B cell (primary cell): ENCODE measurements at regions not wholly inside any gene's neighbourhood (a gene's known extent, or its start where the extent isn't known, plus 50 kb on each side); places are given as distances from the start of the nearest gene placed in this dataset.

Source experiments
- ATAC-seq: fragments of 200-7000 bp; cut with Tn5 transposase; one replicate; pipeline ENCODE4 v1.10.0; 2021; ENCODE audit warnings: low read depth, mild to moderate bottlenecking, moderate number of reproducible peaks, moderate library complexity
- CTCF ChIA-PET: fragments of 350-600 bp; sonication (Branson Sonifier 250); formaldehyde crosslinking; loops from one replicate; lab custom pipeline; 2021; ENCODE audit warnings: antibody characterized with exemption, inconsistent platforms; lab: Charles Lee
- POLR2A ChIA-PET: fragments of 350-600 bp; sonication (Branson Sonifier 250); formaldehyde crosslinking; loops from one replicate; lab custom pipeline; 2021; ENCODE audit warnings: antibody characterized with exemption; lab: Charles Lee
- DNase-seq: peaks from one replicate; pipeline ENCODE4 v3.0.0; 2013
- H2AFZ ChIP-seq: 2 replicates; pipeline ENCODE4 v1.6.1; 2012; ENCODE audit warnings: mild to moderate bottlenecking, low read depth, low read length; ENCODE audit not compliant: insufficient read depth, poor library complexity, severe bottlenecking
- H3K27ac ChIP-seq, 2 donors: 1 replicate in 1 of 2; 2 replicates in 1 of 2; pipeline ENCODE4 v1.5.1; 2012 to 2013; ENCODE audit warnings: low read length in 2 of 2, mild to moderate bottlenecking in 2 of 2, moderate library complexity in 1 of 2
- H3K27me3 ChIP-seq, 4 experiments: fragments of 200-600 bp in 1 of 4; sonication (generic) in 1 of 4; replicated peaks in 1 of 4; 1 replicate in 2 of 4; 2 replicates in 2 of 4; pipeline versions ENCODE4 v1.6.1 to v1.7.0; 2013 to 2016; ENCODE audit warnings: low read length in 3 of 4, mild to moderate bottlenecking in 2 of 4, mixed read lengths in 1 of 4, moderate library complexity in 1 of 4; ENCODE audit not compliant: insufficient read depth in 4 of 4, control insufficient read depth in 3 of 4; ENCODE audit errors: control extremely low read depth in 1 of 4
- H3K36me3 ChIP-seq, 2 experiments: replicated peaks in 1 of 2; 1 replicate in 1 of 2; 2 replicates in 1 of 2; pipeline versions ENCODE4 v1.6.1 to v1.7.1; 2013; ENCODE audit warnings: low read length in 1 of 2; ENCODE audit not compliant: insufficient read depth in 2 of 2, control insufficient read depth in 1 of 2; ENCODE audit errors: control extremely low read depth in 1 of 2, extremely low read depth in 1 of 2
- H3K4me1 ChIP-seq, 2 donors: fragments of 200-600 bp in 1 of 2; sonication (generic) in 1 of 2; 1 replicate in 1 of 2; 2 replicates in 1 of 2; pipeline versions ENCODE4 v1.5.1 to v1.6.1; 2013 to 2017; ENCODE audit warnings: low read length in 2 of 2; ENCODE audit not compliant: control insufficient read depth in 2 of 2, insufficient read depth in 2 of 2
- H3K4me2 ChIP-seq: replicated peaks from 2 replicates; pipeline ENCODE3; 2012; ENCODE audit warnings: mild to moderate bottlenecking, low read depth, low read length; ENCODE audit not compliant: poor library complexity, severe bottlenecking
- H3K4me3 ChIP-seq, 5 experiments: fragments of 200-600 bp in 1 of 5; sonication (generic) in 1 of 5; 1 replicate in 3 of 5; 2 replicates in 2 of 5; pipeline versions ENCODE4 v1.5.1 to v1.7.0; 2011 to 2016; ENCODE audit warnings: low read length in 4 of 5, mild to moderate bottlenecking in 4 of 5, low read depth in 2 of 5, control low read depth in 1 of 5, moderate library complexity in 1 of 5; ENCODE audit not compliant: insufficient read depth in 1 of 5; ENCODE audit errors: control extremely low read depth in 1 of 5, extremely low read depth in 1 of 5
- H3K79me2 ChIP-seq: fragments of 200-600 bp; sonication (generic); one replicate; pipeline ENCODE4 v1.6.0; 2016; ENCODE audit warnings: low read length; ENCODE audit not compliant: control insufficient read depth, insufficient read depth
- H3K9ac ChIP-seq: fragments of 200-600 bp; sonication (generic); 2 replicates; pipeline ENCODE4 v1.6.1; 2017; ENCODE audit warnings: mild to moderate bottlenecking, low read length, moderate library complexity
- H3K9me3 ChIP-seq, 3 donors: one replicate each; pipeline versions ENCODE4 v1.6.1 to v1.7.1; 2013; ENCODE audit warnings: low read length in 2 of 3; ENCODE audit not compliant: control insufficient read depth in 2 of 3, insufficient read depth in 1 of 3; ENCODE audit errors: control extremely low read depth in 1 of 3
- H4K20me1 ChIP-seq: 2 replicates; pipeline ENCODE4 v1.6.0; 2012; ENCODE audit warnings: mild to moderate bottlenecking, low read length; ENCODE audit not compliant: insufficient read depth, control insufficient read depth, poor library complexity, severe bottlenecking
- H3K27ac Mint-ChIP-seq: one replicate; pipeline ENCODE4 v1.8.0; 2021; ENCODE audit warnings: mixed read lengths
- H3K27me3 Mint-ChIP-seq: one replicate; pipeline ENCODE4 v1.8.0; 2021; ENCODE audit warnings: mixed read lengths
- H3K4me1 Mint-ChIP-seq: one replicate; pipeline ENCODE4 v1.8.0; 2021; ENCODE audit warnings: mixed read lengths
- H3K4me3 Mint-ChIP-seq: one replicate; pipeline ENCODE4 v1.8.0; 2021; ENCODE audit warnings: mixed read lengths
- H3K9me3 Mint-ChIP-seq: one replicate; pipeline ENCODE4 v1.8.0; 2022; ENCODE audit warnings: mixed read lengths; ENCODE audit not compliant: insufficient read depth
- EZH2 ChIP-seq: IDR thresholded peaks from 2 replicates; pipeline ENCODE4 v1.6.1; 2012; ENCODE audit warnings: borderline replicate concordance, low read depth, mild to moderate bottlenecking, moderate library complexity, low read length; ENCODE audit not compliant: insufficient read depth, poor library complexity, severe bottlenecking
- WGBS: methylation state at CpG from one replicate; pipeline ENCODE4 v1.1.5; 2013; ENCODE audit warnings: missing lambda C conversion rate; ENCODE audit not compliant: insufficient coverage; 5-methylcytosine and 5-hydroxymethylcytosine counted together
- intact Hi-C: fragments of 100-400 bp; cut with micrococcal nuclease; formaldehyde crosslinking; loops from one replicate; pipeline ENCODE4 v1.10.0; 2022
- TF ChIP-seq, protein P1 (sequence below): fragments of 200-600 bp; IDR thresholded peaks from one replicate; pipeline ENCODE4 v1.8.0; 2022; ENCODE audit warnings: antibody characterized with exemption, mild to moderate bottlenecking

- no peaks in the 10 kb centered on the region for H3K4me1 Mint-ChIP-seq
- H3K27me3 Mint-ChIP-seq, result no peaks in the 10 kb centered on the region
- Histone ChIP-seq H4K20me1 (no peaks in the 10 kb centered on the region), H3K79me2 (no peaks in the 10 kb centered on the region), H3K4me2 (no peak overlapping the region), H2AFZ (no peak overlapping the region), H3K27me3 (no peaks in the 10 kb centered on the region), H3K9me3 (no peaks in the 10 kb centered on the region), H3K4me3 (no peak overlapping the region), H3K4me1 (no peaks in the 10 kb centered on the region), H3K36me3 (peaks cover 0 to 22% of the 10 kb centered on the region in 2 experiments), H3K9ac (no peak overlapping the region), H3K27ac (no peak overlapping the region)
- intact Hi-C loops, result no loop called here
- no peaks in the 10 kb centered on the region for H3K9me3 Mint-ChIP-seq
- ATAC-seq, result no peak
- WGBS, result no CpG with 5 or more reads among the region's 3 CpGs
- TF ChIP-seq EZH2, result no peak
- H3K27ac Mint-ChIP-seq, result no peak overlapping the region
- POLR2A ChIA-PET, result no interaction called here
- H3K4me3 Mint-ChIP-seq, result no peak overlapping the region
- CTCF ChIA-PET, result no interaction called here
- no peak for DNase-seq
These were observed 137.0 kb downstream of the KATNIP start for GRCh38 chr16:27686926-27687325.

GRCh38 chr16:27687605-27688004 lies 137.7 kb downstream of the KATNIP start:
- no peak overlapping the region for H3K4me3 ChIP-seq
- peaks cover 0 to 15% of the 10 kb centered on the region in 2 experiments for H3K36me3 ChIP-seq
- DNase-seq, result no peak
- Mint-ChIP-seq H3K27me3 (no peaks in the 10 kb centered on the region), H3K4me1 (no peaks in the 10 kb centered on the region), H3K27ac (no peak overlapping the region), H3K4me3 (no peak overlapping the region), H3K9me3 (no peaks in the 10 kb centered on the region)
- no peak overlapping the region for H3K4me2 ChIP-seq
- H3K27me3 ChIP-seq, result no peaks in the 10 kb centered on the region
- no peaks in the 10 kb centered on the region for H4K20me1 ChIP-seq
- no peak overlapping the region for H3K27ac ChIP-seq
- H3K4me1 ChIP-seq, result no peaks in the 10 kb centered on the region
- H3K79me2 ChIP-seq, result no peaks in the 10 kb centered on the region
- no CpG with 5 or more reads among the region's 2 CpGs for WGBS
- H3K9me3 ChIP-seq, result no peaks in the 10 kb centered on the region
- ATAC-seq, result no peak
- TF ChIP-seq EZH2, result no peak
- TF ChIP-seq, protein P1, sequence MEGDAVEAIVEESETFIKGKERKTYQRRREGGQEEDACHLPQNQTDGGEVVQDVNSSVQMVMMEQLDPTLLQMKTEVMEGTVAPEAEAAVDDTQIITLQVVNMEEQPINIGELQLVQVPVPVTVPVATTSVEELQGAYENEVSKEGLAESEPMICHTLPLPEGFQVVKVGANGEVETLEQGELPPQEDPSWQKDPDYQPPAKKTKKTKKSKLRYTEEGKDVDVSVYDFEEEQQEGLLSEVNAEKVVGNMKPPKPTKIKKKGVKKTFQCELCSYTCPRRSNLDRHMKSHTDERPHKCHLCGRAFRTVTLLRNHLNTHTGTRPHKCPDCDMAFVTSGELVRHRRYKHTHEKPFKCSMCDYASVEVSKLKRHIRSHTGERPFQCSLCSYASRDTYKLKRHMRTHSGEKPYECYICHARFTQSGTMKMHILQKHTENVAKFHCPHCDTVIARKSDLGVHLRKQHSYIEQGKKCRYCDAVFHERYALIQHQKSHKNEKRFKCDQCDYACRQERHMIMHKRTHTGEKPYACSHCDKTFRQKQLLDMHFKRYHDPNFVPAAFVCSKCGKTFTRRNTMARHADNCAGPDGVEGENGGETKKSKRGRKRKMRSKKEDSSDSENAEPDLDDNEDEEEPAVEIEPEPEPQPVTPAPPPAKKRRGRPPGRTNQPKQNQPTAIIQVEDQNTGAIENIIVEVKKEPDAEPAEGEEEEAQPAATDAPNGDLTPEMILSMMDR, result no peak
- H2AFZ ChIP-seq, result no peak overlapping the region
- intact Hi-C loops, result no loop called here
- ChIA-PET CTCF (no interaction called here), POLR2A (no interaction called here)
- no peak overlapping the region for H3K9ac ChIP-seq
